ENCODE measurements at regions not wholly inside any gene's neighbourhood (a gene's known extent, or its start where the extent isn't known, plus 50 kb on each side); places are given as distances from the start of the nearest gene placed in this dataset.

DNA sequence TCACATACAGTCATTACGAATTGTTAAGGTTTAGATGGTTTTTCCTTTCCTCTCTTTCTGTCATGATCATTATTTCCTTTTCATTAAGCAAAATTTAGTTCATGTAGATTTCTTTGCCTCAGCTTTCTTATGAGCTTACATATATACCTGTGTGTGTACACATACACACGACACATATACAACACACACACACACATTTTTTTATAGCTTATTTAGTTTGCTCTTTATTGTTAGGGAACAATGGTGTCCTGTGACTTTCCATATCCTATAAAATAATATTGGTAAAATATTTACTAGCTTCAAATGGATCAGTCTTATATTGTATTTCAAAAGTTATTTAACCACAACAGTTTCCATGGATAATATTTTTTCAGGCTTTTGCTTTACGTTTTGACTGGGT, 840.7 kb downstream of the PCDH18 start:
- no peaks in the 10 kb centered on the region for H3K36me3 ChIP-seq (ENCODE audit: insufficient read depth, low read length)
- no peak overlapping the region for H3K4me3 ChIP-seq (ENCODE audit: low read depth, low read length, poor library complexity, severe bottlenecking)
- no peak overlapping the region for H3K27ac ChIP-seq (ENCODE audit: low read depth, low read length, poor library complexity, severe bottlenecking)
- H4K20me1 ChIP-seq (ENCODE audit: insufficient read depth, low read length), result no peaks in the 10 kb centered on the region
- no peaks in the 10 kb centered on the region for H3K27me3 ChIP-seq (ENCODE audit: insufficient read depth, low read length)
- no peaks in the 10 kb centered on the region for H3K9me2 ChIP-seq (ENCODE audit: low read depth, low read length)
- no peak overlapping the region for H3K9ac ChIP-seq (ENCODE audit: low read length)
- no peaks in the 10 kb centered on the region for H3F3A ChIP-seq (ENCODE audit: insufficient read depth, low read length)
- H3K9me3 ChIP-seq (ENCODE audit: low read length), result no peaks in the 10 kb centered on the region
- H2AFZ ChIP-seq (ENCODE audit: low read length), result no peak overlapping the region
- no peaks in the 10 kb centered on the region for H3K79me2 ChIP-seq (ENCODE audit: insufficient read depth, low read length)
- no peaks in the 10 kb centered on the region for H3K4me1 ChIP-seq (ENCODE audit: insufficient read depth, low read length, severe bottlenecking)
- H3K4me2 ChIP-seq (ENCODE audit: low read length), result no peak overlapping the region
- TF ChIP-seq EZH2 (IDR thresholded peaks at IDR 0.05; ENCODE audit: borderline replicate concordance, low read length), result no peak
- TF ChIP-seq, protein P1, sequence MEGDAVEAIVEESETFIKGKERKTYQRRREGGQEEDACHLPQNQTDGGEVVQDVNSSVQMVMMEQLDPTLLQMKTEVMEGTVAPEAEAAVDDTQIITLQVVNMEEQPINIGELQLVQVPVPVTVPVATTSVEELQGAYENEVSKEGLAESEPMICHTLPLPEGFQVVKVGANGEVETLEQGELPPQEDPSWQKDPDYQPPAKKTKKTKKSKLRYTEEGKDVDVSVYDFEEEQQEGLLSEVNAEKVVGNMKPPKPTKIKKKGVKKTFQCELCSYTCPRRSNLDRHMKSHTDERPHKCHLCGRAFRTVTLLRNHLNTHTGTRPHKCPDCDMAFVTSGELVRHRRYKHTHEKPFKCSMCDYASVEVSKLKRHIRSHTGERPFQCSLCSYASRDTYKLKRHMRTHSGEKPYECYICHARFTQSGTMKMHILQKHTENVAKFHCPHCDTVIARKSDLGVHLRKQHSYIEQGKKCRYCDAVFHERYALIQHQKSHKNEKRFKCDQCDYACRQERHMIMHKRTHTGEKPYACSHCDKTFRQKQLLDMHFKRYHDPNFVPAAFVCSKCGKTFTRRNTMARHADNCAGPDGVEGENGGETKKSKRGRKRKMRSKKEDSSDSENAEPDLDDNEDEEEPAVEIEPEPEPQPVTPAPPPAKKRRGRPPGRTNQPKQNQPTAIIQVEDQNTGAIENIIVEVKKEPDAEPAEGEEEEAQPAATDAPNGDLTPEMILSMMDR (IDR thresholded peaks at IDR 0.05; ENCODE audit: low read length), result no peak

DNA sequence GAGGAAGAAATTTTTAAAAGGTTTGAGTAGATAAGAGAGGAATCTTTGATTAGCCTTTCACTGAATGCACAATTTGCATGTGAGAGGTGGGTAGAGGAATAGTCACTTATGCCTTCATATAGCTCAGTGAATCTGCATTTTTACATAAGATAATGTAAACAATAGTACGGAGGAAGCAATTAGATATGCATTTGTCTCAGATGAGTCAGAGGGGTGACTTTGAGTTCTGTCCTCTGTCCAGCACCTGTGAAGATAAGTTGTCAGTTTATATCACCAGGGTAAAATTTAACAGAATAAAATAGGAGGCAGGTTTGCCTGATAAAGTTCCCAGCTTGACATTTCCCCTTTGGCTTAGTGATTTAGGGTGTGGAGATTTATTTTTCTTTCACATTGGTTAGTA, 841.9 kb downstream of the PCDH18 start:
- TF ChIP-seq, protein P1 (IDR thresholded peaks at IDR 0.05; ENCODE audit: low read length), result no peak
- TF ChIP-seq EZH2 (IDR thresholded peaks at IDR 0.05; ENCODE audit: borderline replicate concordance, low read length), result no peak
- Histone ChIP-seq H3K9ac (ENCODE audit: low read length) (no peak overlapping the region), H4K20me1 (ENCODE audit: insufficient read depth, low read length) (no peaks in the 10 kb centered on the region), H3K9me3 (ENCODE audit: low read length) (no peaks in the 10 kb centered on the region), H3K9me2 (ENCODE audit: low read depth, low read length) (no peaks in the 10 kb centered on the region), H3K4me1 (ENCODE audit: insufficient read depth, low read length, severe bottlenecking) (no peaks in the 10 kb centered on the region), H3K27me3 (ENCODE audit: insufficient read depth, low read length) (no peaks in the 10 kb centered on the region), H3K79me2 (ENCODE audit: insufficient read depth, low read length) (no peaks in the 10 kb centered on the region), H3K36me3 (ENCODE audit: insufficient read depth, low read length) (no peaks in the 10 kb centered on the region), H3K27ac (ENCODE audit: low read depth, low read length, poor library complexity, severe bottlenecking) (no peak overlapping the region), H3K4me2 (ENCODE audit: low read length) (no peak overlapping the region), H3K4me3 (ENCODE audit: low read depth, low read length, poor library complexity, severe bottlenecking) (no peak overlapping the region), H3F3A (ENCODE audit: insufficient read depth, low read length) (no peaks in the 10 kb centered on the region), H2AFZ (ENCODE audit: low read length) (no peak overlapping the region)

DNA sequence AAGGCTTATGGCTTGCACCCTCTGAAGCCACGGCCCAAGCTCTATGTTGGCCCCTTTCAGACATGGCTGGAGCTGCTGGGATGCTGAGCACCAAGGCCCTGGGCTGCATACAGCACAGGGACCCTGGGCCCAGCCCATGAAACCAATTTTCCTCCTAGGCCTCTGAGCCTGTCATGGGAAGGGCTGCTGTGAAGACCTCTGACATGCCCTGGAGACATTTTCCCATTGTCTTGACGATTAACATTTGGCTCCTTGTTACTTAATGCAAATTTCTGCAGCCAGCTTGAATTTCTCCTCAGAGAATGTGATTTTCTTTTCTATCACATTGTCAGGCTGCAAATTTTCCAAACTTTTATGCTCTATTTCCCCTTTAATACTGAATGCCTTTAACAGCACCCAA, 844.7 kb downstream of the PCDH18 start:
- Histone ChIP-seq H3K4me2 (ENCODE audit: low read length) (no peak overlapping the region), H3K36me3 (ENCODE audit: insufficient read depth, low read length) (no peaks in the 10 kb centered on the region), H3K79me2 (ENCODE audit: insufficient read depth, low read length) (no peaks in the 10 kb centered on the region), H4K20me1 (ENCODE audit: insufficient read depth, low read length) (no peaks in the 10 kb centered on the region), H3F3A (ENCODE audit: insufficient read depth, low read length) (no peaks in the 10 kb centered on the region), H3K27me3 (ENCODE audit: insufficient read depth, low read length) (no peaks in the 10 kb centered on the region), H3K9ac (ENCODE audit: low read length) (no peak overlapping the region), H3K4me1 (ENCODE audit: insufficient read depth, low read length, severe bottlenecking) (no peaks in the 10 kb centered on the region), H3K4me3 (ENCODE audit: low read depth, low read length, poor library complexity, severe bottlenecking) (no peak overlapping the region), H3K9me2 (ENCODE audit: low read depth, low read length) (no peaks in the 10 kb centered on the region), H3K9me3 (ENCODE audit: low read length) (no peaks in the 10 kb centered on the region), H3K27ac (ENCODE audit: low read depth, low read length, poor library complexity, severe bottlenecking) (no peak overlapping the region), H2AFZ (ENCODE audit: low read length) (no peak overlapping the region)
- no peak for TF ChIP-seq EZH2 (IDR thresholded peaks at IDR 0.05; ENCODE audit: borderline replicate concordance, low read length)
- TF ChIP-seq, protein P1 (IDR thresholded peaks at IDR 0.05; ENCODE audit: low read length), result no peak

Measured in OCI-LY1 (cell line).